ENCODE measurements at regions not wholly inside any gene's neighbourhood (a gene's known extent, or its start where the extent isn't known, plus 50 kb on each side); places are given as distances from the start of the nearest gene placed in this dataset.

DNA sequence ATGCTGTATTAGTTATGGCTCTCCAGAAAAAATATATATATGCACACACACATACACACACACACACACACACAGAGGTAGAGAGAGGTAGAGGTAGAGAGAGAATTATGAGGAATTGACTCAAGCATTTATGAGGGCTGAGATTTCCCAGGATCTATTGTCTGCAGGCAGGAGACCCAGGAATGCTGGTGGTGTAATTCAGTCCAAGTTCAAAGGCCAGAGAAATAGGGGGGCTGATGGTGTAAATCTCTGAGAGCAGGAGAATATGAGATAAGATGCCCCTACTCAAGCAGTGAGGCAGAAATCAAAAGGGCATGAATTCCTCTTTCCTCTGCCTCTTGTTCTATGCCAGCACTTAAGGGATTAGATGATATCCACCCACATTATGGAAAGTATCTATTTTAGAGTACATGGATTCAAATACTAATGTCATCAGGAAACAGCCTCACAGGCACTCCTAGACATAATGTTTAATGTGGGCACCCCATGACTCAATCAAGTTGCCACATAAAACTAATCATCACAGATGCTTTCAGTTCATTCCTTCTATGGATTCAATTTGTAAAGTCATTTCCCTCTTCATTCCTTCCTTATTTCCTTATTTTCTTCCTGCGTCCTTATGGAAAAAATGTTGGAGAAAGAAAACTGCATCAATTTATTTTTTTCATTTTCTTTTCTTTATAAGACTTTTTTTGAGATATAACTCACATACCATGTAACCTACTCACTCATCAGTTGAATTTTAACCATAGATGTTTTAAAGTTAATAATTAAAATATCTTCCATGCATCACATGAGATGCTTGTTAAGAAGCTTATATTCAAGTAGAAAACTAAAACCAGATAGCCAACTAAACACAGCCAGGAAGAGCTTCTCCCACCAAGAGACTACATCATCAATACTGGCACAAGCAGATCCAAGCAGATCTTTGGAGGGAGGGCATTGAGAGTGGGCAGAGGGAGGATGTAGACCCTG is 406.2 kb downstream of the MBD2 start:
- no peak for DNase-seq (ENCODE audit: low read depth)

DNA sequence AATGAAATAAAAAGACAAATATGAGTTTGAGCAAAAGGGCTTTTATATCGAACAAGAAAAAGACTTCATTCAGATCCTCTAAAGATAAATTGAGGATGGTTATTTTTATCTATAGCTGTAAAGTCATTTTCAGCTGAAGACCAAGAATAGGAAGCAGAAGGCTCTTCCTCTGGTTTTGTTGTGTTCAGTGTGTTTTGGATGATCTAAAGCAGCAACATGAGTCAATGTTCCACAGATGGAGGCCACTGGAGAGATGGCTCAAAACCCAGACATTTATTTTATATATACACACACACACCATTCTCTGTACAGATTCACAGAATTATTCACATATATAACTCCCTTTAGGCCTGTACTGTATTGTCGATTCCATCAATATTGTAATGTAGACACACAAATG is 424.3 kb downstream of the MBD2 start:
- no peak for DNase-seq (ENCODE audit: low read depth)

DNA sequence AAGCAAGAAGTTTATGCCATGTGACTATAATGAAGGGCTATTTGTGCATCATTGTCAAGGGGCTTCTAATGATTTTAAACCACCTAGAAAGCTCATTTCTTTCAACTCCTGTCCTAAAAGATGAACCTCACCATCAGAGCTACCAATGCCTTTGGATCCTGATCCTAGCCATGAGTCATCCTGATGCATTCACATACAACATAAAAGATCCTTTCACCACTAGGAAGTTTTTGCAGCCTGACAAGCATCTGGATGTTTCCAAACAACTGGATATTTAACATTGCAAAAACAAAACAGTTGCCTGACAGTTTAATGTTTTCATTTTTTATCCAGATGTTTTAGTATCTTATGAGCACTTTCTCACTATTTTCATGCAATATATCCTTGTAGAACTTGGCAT is 425.3 kb downstream of the MBD2 start:
- DNase-seq (ENCODE audit: low read depth) = peak; percentile 21

DNA sequence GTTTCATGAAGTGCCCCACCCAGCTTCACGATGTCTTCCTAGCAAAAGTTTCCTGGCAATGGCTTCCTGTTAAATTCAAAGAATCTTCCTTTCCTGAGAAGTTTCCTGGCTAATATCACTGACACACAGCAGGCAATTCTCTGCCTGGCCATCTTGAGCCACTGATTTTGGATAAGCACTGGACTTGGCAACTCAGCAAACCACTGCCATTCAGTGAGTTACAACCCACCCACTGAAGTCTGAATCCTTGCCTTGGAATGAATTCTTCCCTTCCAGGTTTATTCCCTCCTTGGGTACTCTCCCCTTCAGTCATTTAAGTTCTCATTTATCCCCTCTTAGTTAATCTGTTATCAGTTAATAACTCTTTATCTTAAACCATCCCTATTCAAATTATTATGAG is 426.0 kb downstream of the MBD2 start:
- DNase-seq (ENCODE audit: low read depth) = no peak

DNA sequence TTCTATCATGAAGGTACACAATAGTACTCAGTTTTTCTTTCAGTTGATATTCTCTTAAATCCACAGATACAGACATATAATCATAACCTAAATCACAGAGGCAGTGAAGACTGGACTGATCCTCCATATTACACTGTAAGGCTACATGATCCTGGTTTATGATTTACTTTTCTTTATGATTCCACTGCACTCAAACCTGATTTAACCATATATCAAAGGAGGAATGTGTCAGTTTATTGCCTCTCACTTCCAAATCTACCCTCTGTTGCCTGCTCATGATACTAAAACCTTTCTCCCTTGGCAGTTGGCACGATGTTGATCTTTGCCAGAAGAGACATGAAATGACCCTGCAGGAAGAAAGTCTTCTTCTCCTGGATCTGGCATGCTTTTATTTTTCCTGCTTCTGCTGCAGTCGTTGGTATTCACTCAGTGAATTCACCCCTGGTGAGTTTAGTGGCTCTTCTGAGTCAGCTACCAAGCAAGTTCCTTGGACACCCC is 426.4 kb downstream of the MBD2 start:
- no peak for DNase-seq (ENCODE audit: low read depth)

DNA sequence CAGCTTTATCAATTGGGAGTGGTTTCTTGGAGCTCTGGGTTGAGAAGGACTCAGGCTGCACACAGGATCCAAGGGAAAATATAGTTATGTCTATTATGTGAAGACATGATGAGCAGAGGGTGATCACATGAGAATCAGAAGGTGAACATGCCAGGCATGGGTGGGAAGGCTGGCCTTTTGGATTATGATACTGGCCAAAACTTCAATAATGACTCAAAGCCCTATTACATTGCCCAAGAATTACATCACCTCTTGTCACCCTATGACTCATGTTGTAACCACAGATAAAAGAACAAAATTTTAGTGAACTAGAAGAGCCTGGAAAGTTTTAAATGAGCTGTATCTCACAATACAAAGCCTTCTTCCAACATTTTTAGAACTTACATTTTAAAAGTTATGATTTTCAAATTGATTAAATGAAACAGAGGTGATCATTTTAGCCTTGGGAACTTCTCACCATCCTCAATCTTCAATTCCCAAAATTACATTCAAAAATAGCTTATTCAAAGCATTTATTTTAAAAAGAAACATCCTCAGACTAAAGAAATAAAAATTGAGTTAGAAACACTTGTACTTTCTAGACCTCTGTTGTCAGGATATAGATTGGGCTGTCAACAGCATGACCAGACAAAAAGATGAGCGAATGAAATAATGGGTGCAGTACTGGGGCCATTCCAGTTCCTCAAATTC is 428.3 kb downstream of the MBD2 start:
- DNase-seq (ENCODE audit: low read depth) = peak; percentile 83

DNA sequence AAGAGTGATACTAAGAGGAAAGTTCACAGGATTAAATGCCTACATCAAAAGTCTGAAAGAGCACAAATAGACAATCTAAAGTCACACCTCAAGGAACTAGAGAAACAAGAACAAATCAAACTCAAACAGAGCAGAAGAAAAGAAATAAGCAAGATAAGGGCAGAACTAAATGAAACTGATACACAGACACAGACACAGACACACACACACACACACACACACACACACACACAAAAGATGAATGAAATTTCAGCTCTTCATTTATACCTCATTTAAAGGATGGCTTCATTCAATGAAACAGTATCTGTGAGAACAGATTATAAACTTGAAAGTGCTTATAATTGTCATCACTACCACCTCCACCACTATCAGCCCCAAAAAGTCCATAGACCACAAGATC is 428.9 kb downstream of the MBD2 start:
- DNase-seq (ENCODE audit: low read depth) = no peak

DNA sequence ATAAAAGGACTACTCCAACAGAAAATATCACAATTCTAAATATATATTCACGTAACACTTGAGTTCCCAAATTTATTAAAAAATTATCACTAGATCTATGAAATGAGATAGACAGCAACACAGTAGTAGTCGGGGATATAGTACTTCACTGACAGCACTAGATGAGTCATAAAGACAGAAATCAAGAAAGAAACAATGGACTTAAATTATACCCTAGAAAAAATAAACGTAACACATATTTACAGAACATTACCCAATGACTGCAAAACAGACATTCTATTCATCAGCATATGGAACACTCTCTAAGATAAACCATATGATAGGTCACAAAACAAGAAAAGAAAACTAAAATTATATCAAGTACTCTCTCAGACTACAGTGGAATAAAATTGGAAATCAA is 429.4 kb downstream of the MBD2 start:
- peak; percentile 25 for DNase-seq (ENCODE audit: low read depth)

DNA sequence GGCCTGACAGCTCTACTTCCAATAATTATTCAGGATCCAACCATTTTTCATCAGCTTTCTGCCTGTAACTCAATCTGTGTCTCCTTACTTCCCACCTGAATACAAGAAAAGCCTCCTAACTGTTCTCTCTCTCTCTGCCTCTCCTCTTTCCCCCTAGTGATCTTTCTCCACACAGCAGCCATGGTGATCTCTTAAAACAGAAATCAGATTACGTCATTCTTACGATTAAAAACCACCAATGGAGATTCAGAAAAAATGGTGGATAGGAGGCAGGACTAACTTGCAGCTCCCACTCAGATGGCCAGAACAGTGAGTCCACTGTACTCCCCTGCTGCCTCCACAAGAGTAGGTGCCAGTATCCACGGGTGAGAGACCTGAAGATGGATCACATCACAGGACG is 431.7 kb downstream of the MBD2 start:
- no peak for DNase-seq (ENCODE audit: low read depth)

DNA sequence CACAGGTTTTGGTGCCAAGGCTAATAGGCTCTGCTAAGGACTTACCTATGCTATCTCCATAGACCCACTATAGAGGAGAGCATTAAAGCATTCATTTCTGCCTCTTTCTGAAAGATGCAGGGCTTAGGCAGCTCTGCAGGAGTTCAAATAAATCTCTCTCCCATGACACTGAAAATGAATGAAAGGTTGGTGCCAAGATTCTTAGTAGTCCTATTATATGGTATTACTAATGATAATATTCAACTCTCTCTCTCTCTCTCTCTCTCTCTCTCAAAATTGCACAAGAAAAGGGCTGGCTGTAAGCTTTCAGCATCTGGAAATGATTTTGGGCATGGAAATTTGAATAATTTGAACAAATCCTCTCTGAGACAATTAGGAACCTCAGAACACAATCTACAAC is 433.7 kb downstream of the MBD2 start:
- peak; percentile 13 for DNase-seq (ENCODE audit: low read depth)

DNA sequence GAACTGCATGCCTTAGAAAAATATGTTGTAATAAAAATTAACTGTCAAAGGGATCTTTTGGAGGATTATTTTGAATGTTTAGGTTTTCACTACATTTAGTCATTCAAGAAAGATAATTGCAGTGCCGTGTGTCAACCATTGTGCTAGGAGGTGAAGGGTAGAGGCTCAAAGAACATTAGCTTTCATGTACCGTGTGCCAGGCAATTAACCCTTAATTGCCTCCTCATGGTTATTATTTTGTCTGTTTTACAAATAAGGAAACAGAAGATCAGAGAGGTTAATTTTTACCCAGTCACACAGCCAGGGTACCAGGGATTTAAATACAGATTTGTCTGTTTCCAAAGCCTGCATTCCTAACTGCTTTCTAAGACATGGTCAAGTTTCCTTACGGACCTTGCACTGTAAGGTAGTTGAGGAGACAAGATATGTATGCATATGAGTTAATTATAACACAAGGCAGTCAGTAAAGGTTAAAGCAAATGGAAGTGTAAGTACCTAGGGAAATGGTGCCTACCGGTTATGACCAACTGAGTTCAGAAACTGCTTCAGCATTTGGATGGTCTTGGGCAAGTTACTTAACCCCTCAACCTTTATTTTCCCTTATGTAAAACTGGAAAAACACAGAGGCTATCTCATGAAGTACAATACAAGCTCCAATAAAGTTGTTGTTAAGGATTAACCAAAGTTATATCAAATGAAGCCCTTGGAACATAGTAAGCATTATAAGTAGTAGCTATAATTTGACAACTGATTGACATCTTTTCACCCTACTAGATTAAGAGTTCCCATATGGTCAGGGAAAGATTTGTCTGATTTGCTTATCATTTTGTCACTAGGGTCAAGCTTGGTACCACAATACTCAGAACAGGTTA is 434.9 kb downstream of the MBD2 start:
- no peak for DNase-seq (ENCODE audit: low read depth)

DNA sequence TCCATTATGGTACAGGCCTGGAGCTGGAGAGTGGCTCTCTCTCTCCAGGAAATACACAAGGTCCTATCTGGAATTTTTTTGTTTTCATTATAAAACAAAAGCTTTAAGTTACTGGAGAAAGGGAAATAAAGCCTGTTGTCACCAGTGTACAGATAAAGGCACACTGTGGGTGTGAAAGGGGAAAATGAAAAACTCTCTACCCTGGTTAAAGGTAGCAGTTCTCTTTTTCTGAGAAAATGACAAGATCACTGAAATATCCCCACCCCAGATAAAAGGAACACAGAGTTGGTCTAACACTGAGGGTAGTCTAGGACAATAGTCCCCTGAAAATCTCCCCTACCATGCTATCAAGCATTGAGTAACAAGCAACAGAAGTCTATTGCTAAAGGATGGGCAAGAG is 438.7 kb downstream of the MBD2 start:
- no peak for DNase-seq (ENCODE audit: low read depth)

DNA sequence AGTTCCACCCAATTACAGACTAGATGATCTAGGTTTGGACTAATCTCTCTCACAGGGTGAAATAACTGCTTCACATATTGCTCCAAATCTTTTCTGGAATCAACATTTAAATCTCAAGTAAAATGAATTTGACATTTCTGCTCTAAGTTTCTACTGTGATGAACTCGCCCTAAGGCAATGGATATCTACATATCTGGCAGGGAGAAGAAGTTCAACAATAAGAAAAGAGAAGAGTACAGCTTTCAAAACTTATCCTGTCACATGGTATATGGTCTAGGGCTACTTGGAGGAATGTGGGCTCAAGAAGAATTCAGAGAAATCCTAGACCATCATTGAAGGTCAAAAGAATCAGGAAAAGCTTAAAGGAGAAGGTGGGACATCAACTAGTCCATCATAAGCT is 440.2 kb downstream of the MBD2 start:
- DNase-seq (ENCODE audit: low read depth) = no peak

DNA sequence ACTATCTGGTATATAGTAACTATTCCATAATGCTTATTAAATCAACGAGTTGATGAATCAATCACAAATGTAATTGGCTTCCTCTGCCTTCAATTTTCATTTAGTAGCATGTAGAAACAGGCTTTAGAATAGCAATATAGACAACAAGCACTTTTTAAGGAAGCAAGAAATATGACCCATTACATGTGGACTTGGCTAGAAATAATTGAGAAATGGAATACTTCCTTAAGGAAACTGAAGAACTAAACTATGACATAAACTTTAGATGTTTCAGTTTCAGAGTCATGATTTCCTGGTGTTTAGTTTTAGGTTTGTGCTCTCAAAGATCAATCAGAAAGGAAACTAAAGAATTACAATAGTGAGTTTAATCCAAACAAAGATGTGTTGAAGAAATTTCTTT is 443.8 kb downstream of the MBD2 start:
- DNase-seq (ENCODE audit: low read depth) = no peak

DNA sequence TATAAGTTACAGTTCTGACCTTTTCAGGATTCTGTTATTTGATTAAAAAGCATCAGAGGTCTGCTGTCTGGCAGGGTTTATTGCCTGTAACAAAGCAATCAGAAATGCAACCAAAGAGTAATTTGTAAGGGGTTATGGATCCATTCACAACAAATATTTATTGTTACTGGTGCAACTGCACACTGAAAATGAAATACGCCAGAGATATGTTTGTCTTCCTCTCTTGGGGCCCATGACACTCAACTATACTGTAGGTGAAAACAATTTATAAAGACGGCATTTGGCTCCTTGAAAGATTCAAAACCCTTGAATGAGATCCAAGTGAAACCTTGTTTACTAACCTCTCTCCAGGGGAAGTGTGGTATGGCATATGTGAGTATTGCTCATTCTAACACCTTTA is 452.2 kb downstream of the MBD2 start:
- no peak for DNase-seq (ENCODE audit: low read depth)

DNA sequence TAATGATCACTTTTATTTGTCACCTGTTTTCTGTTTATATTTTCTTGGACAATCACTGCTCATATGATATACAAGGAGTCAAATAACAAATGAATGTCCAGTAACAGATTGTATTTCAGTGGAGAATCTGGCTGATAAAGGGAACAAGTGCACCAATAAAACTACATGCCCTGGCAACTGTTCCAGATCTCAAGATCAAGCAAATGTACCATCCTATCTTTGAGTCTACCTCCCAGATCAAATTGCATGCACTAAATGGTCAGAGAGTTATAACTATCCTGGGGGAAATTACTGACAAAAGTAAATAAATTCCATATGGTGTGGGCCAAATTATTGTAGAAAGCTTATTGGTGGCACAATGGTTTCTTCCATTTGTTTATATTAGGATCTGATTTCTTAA is 452.8 kb downstream of the MBD2 start:
- no peak for DNase-seq (ENCODE audit: low read depth)

DNA sequence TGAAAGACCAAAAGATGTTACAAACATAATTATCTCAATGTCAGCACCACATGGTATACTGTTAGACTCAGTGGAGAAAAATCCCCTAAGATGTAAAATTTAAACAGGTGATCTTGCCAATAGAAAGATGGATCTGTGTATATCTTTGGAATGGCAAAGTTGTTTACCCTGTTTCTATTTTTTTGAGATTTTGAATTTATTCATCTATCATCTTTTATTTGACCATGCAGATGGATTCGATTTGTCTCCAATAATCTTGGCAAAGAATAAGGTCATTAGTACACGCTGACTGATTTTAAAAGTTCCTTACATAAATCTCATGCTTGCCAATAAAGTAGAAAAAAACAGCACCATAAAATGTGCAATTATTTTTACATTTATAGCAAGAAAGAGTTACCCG is 459.3 kb downstream of the MBD2 start:
- DNase-seq (ENCODE audit: low read depth) = no peak

DNA sequence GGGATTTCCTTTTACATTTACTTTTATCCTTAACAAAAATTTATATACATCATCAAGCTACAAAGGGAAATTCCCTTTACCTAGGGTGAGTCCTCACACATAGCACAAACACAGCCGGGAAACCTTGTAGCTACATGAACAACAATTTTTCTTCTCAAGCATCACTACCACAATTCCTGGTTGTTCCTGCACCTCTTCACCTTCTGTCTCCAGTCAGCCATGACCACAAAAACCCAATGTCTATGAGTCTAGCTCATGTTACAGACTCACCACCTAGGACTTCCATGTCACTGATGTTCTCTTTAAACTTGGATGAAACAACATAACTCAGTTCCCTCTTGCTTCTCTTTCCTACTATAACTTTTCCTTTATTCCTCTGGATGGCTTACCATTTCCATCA is 460.4 kb downstream of the MBD2 start:
- no peak for DNase-seq (ENCODE audit: low read depth)

DNA sequence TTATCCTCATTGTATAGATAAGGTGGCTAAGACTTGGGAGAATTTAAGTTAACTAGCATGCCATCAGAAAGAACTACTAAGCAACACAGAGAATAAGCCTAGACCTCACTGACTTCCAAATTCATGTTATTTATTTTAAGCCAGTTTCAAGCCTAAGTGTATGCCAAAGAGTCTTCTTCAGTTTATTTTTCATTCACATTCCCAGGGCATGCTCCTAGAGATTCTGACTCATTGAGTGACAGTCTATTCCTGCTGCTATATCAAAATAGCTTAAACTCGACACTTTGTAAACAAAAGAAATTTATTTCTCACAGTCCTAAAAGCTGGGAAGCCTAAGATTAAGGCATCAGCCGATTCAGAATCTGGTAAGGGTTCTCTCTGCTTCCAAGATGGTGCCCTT is 467.1 kb downstream of the MBD2 start:
- DNase-seq (ENCODE audit: low read depth) = peak; percentile 29

DNA sequence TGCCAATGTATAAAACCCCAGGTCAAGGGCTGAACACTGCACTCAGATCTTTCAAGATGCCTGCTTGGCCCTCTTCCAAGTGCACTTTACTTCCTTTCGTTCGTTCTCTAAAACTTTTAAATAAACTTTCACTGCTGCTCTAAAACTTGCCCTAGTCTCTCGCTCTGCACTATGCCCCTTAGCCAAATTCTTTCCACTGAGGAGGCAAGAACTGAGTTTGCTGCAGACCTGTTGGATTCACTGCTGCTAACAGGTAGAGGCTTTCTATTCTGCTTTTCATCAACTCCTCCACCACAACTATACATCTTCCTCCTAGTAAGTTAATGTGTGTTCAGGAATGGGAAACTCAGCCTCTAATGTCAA is 467.9 kb downstream of the MBD2 start:
- no peak for DNase-seq (ENCODE audit: low read depth)

DNA sequence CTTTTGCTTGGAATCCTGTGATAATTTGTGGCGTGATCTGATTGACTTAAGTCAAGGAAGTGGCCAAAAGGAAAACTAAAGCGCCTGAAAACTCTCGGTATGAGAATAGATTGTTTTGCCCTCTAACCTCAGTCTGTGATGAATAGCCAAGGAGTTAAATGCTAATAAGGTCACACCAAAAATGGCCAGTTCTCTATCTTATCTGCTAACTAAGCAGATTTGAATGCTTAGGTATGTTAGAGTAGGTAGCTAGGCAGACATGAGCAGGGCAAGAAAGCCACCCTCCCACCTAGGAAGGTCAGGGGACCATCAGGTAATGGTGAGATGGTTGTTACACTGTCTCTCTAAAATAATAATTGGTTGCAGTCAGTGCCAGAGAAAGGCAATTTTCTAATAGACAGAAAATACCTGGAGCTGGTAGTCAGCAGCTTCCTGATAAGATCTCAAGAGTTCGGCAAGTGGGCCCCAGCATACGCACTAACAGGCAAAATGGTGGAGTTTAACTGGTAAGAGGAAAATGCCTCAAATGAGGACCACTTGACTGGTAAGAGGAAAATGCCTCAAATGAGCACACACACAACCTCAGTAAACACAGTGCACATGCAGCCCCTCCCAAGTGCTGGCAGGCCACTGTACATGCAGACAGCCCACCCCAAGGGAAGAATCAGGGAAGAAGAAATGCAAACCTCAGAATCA is 468.4 kb downstream of the MBD2 start:
- no peak for DNase-seq (ENCODE audit: low read depth)

DNA sequence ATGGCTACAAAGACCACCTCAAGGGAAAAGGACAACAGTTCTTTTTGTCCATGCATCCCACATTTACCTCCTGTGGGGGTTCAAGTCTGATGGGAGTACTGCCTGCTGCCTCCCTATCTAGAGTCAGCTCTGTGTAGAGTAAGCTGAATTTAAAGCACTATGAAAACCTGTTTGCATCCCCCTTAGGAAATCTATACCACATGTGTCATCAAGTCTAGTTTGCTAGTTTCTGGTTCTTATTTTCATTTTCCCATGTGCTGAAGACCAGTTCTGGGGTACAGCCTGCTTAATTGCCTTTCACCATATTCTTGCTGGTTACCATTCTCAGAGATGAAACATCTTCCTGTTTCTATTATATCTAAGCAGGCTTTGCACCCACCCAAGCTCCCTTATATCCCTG is 470.3 kb downstream of the MBD2 start:
- no peak for DNase-seq (ENCODE audit: low read depth)
